Naive thymus-derived CD8-positive, alpha-beta T cell (primary cell): ENCODE measurements at regions not wholly inside any gene's neighbourhood (a gene's known extent, or its start where the extent isn't known, plus 50 kb on each side); places are given as distances from the start of the nearest gene placed in this dataset.

ENCODE experiments used
- ATAC-seq, 2 donors: fragments of 150-1000 bp; cut with Tn5 transposase in 1 of 2; sonication (Bioruptor Pico), chemical (Tn5 transposase) in 1 of 2; 1 replicate in 1 of 2; 2 replicates in 1 of 2; pipeline ENCODE4 v1.10.0; 2021; ENCODE audit warnings: mild to moderate bottlenecking in 2 of 2, moderate library complexity in 2 of 2
- POLR2A ChIA-PET: fragments of 350-600 bp; sonication (Branson Sonifier 250); formaldehyde crosslinking; loops from one replicate; lab custom pipeline; 2021; ENCODE audit warnings: antibody characterized with exemption; lab: Charles Lee
- DNase-seq, 10 donors: peaks; one replicate each; pipeline versions ENCODE4 v3.0.0 to v3.0.0-alpha.2; 2020 to 2022
- H3K27ac Mint-ChIP-seq, 10 donors: one replicate each; pipeline ENCODE4 v1.8.0; 2020 to 2022; ENCODE audit warnings: mild to moderate bottlenecking in 10 of 10, mixed read lengths in 10 of 10, moderate library complexity in 4 of 10, inconsistent platforms in 1 of 10
- H3K27me3 Mint-ChIP-seq, 5 donors: one replicate each; pipeline ENCODE4 v1.8.0; 2021 to 2022; ENCODE audit warnings: mixed read lengths in 5 of 5
- H3K36me3 Mint-ChIP-seq, 3 donors: one replicate each; pipeline ENCODE4 v1.8.0; 2020 to 2022; ENCODE audit warnings: mixed read lengths in 3 of 3, mild to moderate bottlenecking in 2 of 3, inconsistent platforms in 1 of 3
- H3K4me1 Mint-ChIP-seq, 4 donors: one replicate each; pipeline ENCODE4 v1.8.0; 2021 to 2022; ENCODE audit warnings: mixed read lengths in 4 of 4
- H3K4me3 Mint-ChIP-seq, 10 donors: one replicate each; pipeline ENCODE4 v1.8.0; 2020 to 2022; ENCODE audit warnings: mild to moderate bottlenecking in 10 of 10, mixed read lengths in 10 of 10, moderate library complexity in 6 of 10, inconsistent platforms in 1 of 10
- H3K9me3 Mint-ChIP-seq, 9 donors: one replicate each; pipeline ENCODE4 v1.8.0; 2020 to 2022; ENCODE audit warnings: mixed read lengths in 9 of 9, mild to moderate bottlenecking in 3 of 9, inconsistent platforms in 1 of 9, moderate library complexity in 1 of 9

DNA sequence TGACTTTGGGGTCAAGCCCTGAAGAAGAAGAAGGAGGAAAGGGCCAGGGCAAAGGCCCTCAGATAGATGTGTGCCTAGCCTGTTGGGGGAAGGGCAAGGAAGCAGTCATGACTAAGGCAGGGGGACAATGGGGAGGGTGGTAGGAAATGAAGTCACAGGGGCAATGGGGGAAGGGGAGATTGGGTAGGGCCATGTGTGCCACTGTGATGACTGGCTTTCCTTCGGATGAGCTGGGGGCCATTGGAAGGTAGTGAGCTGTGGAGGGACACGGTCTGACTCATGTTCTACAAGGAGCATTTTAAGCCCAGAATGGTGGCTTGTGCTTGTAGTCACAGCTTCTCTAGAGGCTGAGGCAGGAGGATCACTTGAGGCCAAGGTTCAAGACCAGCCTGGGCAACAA is 642.0 kb downstream of the MID1IP1 start:
- Mint-ChIP-seq H3K36me3 (no peaks in the 10 kb centered on the region), H3K4me1 (peaks cover 11 to 31% (median 19%) of the 10 kb centered on the region in 4 donors), H3K9me3 (peaks cover 0 to 2% (median 0%) of the 10 kb centered on the region in 9 donors), H3K27ac (peak overlapping the region in 1 of 10 donors; percentile 71), H3K4me3 (no peak overlapping the region), H3K27me3 (no peaks in the 10 kb centered on the region)
- DNase-seq = no peak
- POLR2A ChIA-PET = no interaction called here
- ATAC-seq = no peak

DNA sequence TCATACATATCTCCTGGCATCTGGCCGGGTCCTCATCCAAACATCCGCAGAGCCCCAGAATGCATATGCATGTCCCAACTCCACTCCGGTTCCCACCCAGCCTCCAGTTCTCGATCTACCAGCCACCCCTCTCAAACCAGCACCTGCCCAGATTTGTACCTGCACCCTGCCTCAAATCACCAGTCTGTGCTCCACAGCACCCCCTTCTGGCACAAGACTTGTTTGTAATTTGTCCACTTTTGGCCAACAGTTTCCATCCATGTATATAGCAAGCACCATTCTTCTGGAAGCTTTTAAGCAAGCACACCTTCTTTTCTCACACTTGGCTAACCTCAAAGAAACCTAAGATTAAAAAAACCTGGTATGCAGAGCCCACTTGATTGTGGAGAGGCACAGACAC is 644.1 kb downstream of the MID1IP1 start:
- Mint-ChIP-seq H3K36me3 (no peaks in the 10 kb centered on the region), H3K27me3 (no peaks in the 10 kb centered on the region), H3K9me3 (peaks cover 0 to 5% (median 0%) of the 10 kb centered on the region in 9 donors), H3K27ac (peak overlapping the region in 2 of 10 donors; percentile 39 to 57), H3K4me1 (peaks cover 11 to 40% (median 27%) of the 10 kb centered on the region in 4 donors), H3K4me3 (no peak overlapping the region)
- POLR2A ChIA-PET = no interaction called here
- DNase-seq (peak in 6 of 10 donors; percentile 5 to 34 (median 18)), ATAC-seq (no peak)

GRCh38 chrX:39449352-39449751 is 648.1 kb downstream of the MID1IP1 start:
- peaks cover 0 to 3% (median 0%) of the 10 kb centered on the region in 9 donors for H3K9me3 Mint-ChIP-seq
- no peak for DNase-seq
- no peaks in the 10 kb centered on the region for H3K27me3 Mint-ChIP-seq
- no peak for ATAC-seq
- POLR2A ChIA-PET = no interaction called here
- H3K27ac Mint-ChIP-seq = no peak overlapping the region
- no peaks in the 10 kb centered on the region for H3K36me3 Mint-ChIP-seq
- H3K4me3 Mint-ChIP-seq = no peak overlapping the region
- H3K4me1 Mint-ChIP-seq = peaks cover 9 to 34% (median 31%) of the 10 kb centered on the region in 4 donors

GRCh38 chrX:39450234-39450977 is 647.4 kb downstream of the BCOR start:
- H3K4me1 Mint-ChIP-seq = peaks cover 9 to 33% (median 27%) of the 10 kb centered on the region in 4 donors
- DNase-seq = peak in 5 of 10 donors; percentile 17 to 66 (median 32)
- peaks cover 0 to 3% (median 0%) of the 10 kb centered on the region in 9 donors for H3K9me3 Mint-ChIP-seq
- peak; percentile 61 to 75 for ATAC-seq
- no peaks in the 10 kb centered on the region for H3K36me3 Mint-ChIP-seq
- peak overlapping the region in 5 of 10 donors; percentile 1 to 76 (median 25) for H3K27ac Mint-ChIP-seq
- H3K4me3 Mint-ChIP-seq = peak overlapping the region in 5 of 10 donors; percentile 8 to 50 (median 16)
- POLR2A ChIA-PET = no interaction called here
- no peaks in the 10 kb centered on the region for H3K27me3 Mint-ChIP-seq

- Mint-ChIP-seq H3K4me1 (peaks cover 9 to 30% (median 26%) of the 10 kb centered on the region in 4 donors), H3K27me3 (no peaks in the 10 kb centered on the region), H3K9me3 (peaks cover 0 to 3% (median 0%) of the 10 kb centered on the region in 9 donors), H3K36me3 (no peaks in the 10 kb centered on the region), H3K27ac (peak overlapping the region in 4 of 10 donors; percentile 9 to 67 (median 32)), H3K4me3 (peak overlapping the region in 1 of 10 donors; percentile 8)
- ATAC-seq (no peak), DNase-seq (no peak)
- POLR2A ChIA-PET = no interaction called here
Observed at GRCh38 chrX:39451046-39451445, 646.7 kb downstream of the BCOR start.

DNA sequence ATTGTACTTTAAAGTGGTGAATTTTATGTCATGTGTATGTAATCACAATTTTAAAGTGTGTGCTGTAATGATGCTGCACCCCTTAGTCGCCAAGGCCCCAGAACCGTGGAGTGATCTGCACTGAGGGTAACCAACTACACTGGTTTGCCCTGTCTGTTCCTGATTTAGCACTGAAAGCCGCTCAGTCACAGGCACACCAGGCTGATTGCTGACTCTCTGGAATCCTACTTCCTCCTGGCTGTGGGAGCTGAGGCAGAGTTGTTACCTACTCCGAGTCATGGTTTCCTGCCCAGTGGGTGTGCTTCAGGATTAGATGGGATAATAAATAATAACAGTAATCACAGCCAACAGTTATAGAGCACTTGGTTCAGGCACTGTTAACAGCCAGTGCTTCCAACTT is 645.4 kb downstream of the BCOR start:
- ATAC-seq (no peak), DNase-seq (no peak)
- H3K36me3 Mint-ChIP-seq = peaks cover 0 to 2% (median 0%) of the 10 kb centered on the region in 3 donors
- H3K4me1 Mint-ChIP-seq = peaks cover 9 to 30% (median 26%) of the 10 kb centered on the region in 4 donors
- no peak overlapping the region for H3K27ac Mint-ChIP-seq
- H3K9me3 Mint-ChIP-seq = peaks cover 0 to 12% (median 0%) of the 10 kb centered on the region in 9 donors
- no peaks in the 10 kb centered on the region for H3K27me3 Mint-ChIP-seq
- POLR2A ChIA-PET = no interaction called here
- no peak overlapping the region for H3K4me3 Mint-ChIP-seq

DNA sequence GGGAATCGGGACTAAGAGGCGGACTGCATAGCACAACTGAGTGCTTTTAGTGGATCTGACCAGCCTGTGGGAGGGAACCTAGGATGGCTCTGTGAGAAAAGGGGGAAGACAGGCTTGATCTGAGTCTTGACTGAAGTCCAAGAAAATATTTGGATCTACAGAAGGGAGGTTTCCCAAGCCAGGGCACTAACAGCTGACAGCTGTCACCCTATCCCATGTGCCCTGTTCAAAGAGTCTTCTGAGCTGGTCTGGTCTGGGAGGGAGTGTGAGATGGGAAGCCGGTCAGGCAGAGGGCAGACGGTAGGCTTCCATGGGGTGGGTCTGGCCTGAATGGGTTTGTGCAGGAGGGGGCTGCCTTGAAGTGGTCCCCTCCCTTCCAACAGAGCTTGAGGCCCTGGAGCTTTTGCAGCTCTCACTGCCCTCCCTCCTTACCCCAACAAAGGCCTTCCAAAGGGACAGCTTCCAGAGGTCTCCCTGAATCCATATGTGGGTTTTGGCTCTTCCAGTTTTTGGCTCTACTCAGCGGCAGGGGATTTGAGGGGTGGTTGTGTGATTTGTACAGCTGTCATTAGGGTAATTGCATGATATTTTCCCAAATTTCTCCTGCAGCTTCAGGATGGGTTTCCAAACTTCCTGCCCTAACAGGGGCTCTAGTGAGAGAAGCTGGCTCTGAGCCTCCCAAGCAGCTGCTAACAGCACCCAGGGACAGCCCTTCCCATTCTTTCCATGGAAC is 643.7 kb downstream of the BCOR start:
- ATAC-seq (no peak), DNase-seq (no peak)
- Mint-ChIP-seq H3K4me3 (no peak overlapping the region), H3K9me3 (peaks cover 0 to 14% (median 0%) of the 10 kb centered on the region in 9 donors), H3K4me1 (peaks cover 0 to 19% (median 15%) of the 10 kb centered on the region in 4 donors), H3K36me3 (peaks cover 0 to 2% (median 0%) of the 10 kb centered on the region in 3 donors), H3K27me3 (no peaks in the 10 kb centered on the region), H3K27ac (no peak overlapping the region)
- POLR2A ChIA-PET = no interaction called here

DNA sequence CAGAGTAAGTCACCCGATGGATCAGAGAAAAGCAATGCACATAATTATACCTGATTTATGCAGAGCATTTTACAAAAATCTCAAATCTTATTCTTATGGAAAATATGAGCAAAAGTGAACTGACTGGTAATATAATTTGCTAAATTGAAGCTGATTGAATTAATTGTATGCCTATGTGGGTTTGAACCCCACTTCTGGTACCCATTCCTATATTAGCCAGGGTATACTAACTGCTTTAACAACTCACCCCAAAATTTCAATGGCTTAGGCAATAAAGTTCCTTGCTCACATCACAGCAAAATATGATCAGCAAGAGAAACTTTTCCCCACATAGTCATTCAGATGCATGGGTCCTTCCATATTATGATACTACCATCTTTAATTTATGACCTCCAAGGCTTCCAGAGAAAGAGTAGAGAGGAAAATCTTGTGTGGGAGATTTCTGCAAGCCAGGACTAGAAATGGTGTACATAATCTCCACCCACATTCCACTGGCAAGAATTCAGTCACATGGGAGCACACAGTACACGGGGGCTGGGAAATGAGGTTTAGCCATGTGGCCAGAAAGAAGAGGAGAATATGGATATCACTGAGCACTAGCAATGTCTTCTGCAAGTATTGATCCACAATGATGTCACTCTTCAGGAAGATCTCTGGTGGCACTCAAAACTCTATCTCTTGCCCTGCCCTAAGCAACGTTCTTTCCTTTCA is 640.7 kb downstream of the BCOR start:
- Mint-ChIP-seq H3K9me3 (peaks cover 0 to 14% (median 0%) of the 10 kb centered on the region in 9 donors), H3K27me3 (no peaks in the 10 kb centered on the region), H3K36me3 (peaks cover 0 to 2% (median 0%) of the 10 kb centered on the region in 3 donors), H3K27ac (no peak overlapping the region), H3K4me1 (peaks cover 0 to 4% (median 2%) of the 10 kb centered on the region in 4 donors), H3K4me3 (no peak overlapping the region)
- no peak for ATAC-seq
- POLR2A ChIA-PET = no interaction called here
- no peak for DNase-seq

- Mint-ChIP-seq H3K27me3 (no peaks in the 10 kb centered on the region), H3K4me3 (no peak overlapping the region), H3K4me1 (peaks cover 12 to 21% (median 16%) of the 10 kb centered on the region in 4 donors), H3K27ac (no peak overlapping the region), H3K36me3 (peaks cover 0 to 2% (median 0%) of the 10 kb centered on the region in 3 donors), H3K9me3 (peaks cover 0 to 14% (median 0%) of the 10 kb centered on the region in 9 donors)
- POLR2A ChIA-PET = no interaction called here
- DNase-seq (no peak), ATAC-seq (no peak)
Observed at GRCh38 chrX:39458779-39459178, 639.0 kb downstream of the BCOR start.

- DNase-seq = no peak
- no peak for ATAC-seq
- POLR2A ChIA-PET = no interaction called here
- Mint-ChIP-seq H3K36me3 (peaks cover 0 to 2% (median 0%) of the 10 kb centered on the region in 3 donors), H3K27ac (no peak overlapping the region), H3K9me3 (peaks cover 0 to 14% (median 0%) of the 10 kb centered on the region in 9 donors), H3K4me1 (peaks cover 12 to 21% (median 17%) of the 10 kb centered on the region in 4 donors), H3K27me3 (no peaks in the 10 kb centered on the region), H3K4me3 (no peak overlapping the region)
Observed at GRCh38 chrX:39459204-39459603, 638.6 kb downstream of the BCOR start.

DNA sequence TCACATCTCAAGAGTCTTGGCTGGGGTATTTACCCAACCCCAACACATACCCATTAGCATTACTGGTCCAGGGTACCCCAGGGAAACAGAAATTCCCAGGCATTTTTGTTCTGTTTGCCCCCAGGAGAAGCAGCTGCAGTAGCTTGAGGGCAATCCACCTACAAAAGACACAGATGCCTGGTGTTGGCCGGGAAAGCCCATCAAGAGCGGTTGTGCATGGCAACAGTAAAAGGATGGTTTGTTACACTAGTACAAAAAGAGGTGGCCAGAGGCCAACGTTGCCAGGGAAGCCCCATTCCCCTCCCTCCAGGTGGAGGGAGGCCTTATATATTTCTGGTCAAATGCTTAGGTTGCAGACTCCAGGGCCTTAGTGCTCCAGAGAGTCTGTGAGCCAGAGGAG is 637.8 kb downstream of the BCOR start:
- POLR2A ChIA-PET = no interaction called here
- Mint-ChIP-seq H3K36me3 (peaks cover 0 to 2% (median 0%) of the 10 kb centered on the region in 3 donors), H3K9me3 (peaks cover 0 to 14% (median 0%) of the 10 kb centered on the region in 9 donors), H3K27ac (no peak overlapping the region), H3K4me3 (no peak overlapping the region), H3K4me1 (peaks cover 12 to 27% (median 20%) of the 10 kb centered on the region in 4 donors), H3K27me3 (peaks cover 0 to 4% (median 0%) of the 10 kb centered on the region in 5 donors)
- ATAC-seq = no peak
- no peak for DNase-seq

- Mint-ChIP-seq H3K4me1 (peaks cover 12 to 28% (median 20%) of the 10 kb centered on the region in 4 donors), H3K27ac (peak overlapping the region in 1 of 10 donors; percentile 49), H3K27me3 (peaks cover 0 to 4% (median 0%) of the 10 kb centered on the region in 5 donors), H3K4me3 (no peak overlapping the region), H3K36me3 (peaks cover 0 to 2% (median 0%) of the 10 kb centered on the region in 3 donors), H3K9me3 (peaks cover 0 to 14% (median 0%) of the 10 kb centered on the region in 9 donors)
- DNase-seq (no peak), ATAC-seq (no peak)
- POLR2A ChIA-PET = no interaction called here
Observed at GRCh38 chrX:39460499-39460898, 637.3 kb downstream of the BCOR start.
